ENCODE measurements at regions not wholly inside any gene's neighbourhood (a gene's known extent, or its start where the extent isn't known, plus 50 kb on each side); places are given as distances from the start of the nearest gene placed in this dataset.

DNA sequence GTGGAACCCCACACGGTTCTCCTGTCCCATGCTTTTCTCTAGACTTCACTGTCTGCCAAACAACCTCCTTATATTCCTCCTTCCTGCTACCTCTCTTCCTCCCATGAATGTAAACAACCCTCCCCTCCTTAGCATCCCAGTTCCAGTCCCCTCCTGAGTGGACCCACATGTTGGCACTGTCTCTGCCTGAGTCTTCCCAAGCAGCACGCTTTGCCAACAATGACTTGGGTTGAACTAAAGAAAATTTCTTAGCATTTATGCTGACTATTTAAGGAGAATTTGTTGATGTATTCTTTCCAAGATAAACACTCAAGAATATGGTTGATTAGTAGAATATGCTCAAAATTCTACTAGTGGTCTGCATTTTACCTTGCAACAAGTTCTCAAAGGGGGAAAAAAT, 338.0 kb downstream of the TNS1 start:
- BruUV-seq (replicated peaks): no TSS peak
- Histone ChIP-seq H3K4me3 (replicated peaks in 1 of 3; ENCODE audit: insufficient read depth in 1 of 3, low read depth in 2 of 3, low read length in 3 of 3) (no peak overlapping the region), H3K27me3 (ENCODE audit: control insufficient read depth in 1 of 2, insufficient read depth in 2 of 2, low read length in 2 of 2) (no peaks in the 10 kb centered on the region; a peak in 2 of 5 replicates), H3K4me1 (ENCODE audit: insufficient read depth, low read length) (no peaks in the 10 kb centered on the region), H2AFZ (ENCODE audit: low read length) (no peak overlapping the region), H3K4me2 (ENCODE audit: low read depth, low read length) (no peak overlapping the region), H3K9ac (ENCODE audit: insufficient read depth, low read depth, low read length) (no peak overlapping the region), H4K20me1 (ENCODE audit: insufficient read depth, low read length) (no peaks in the 10 kb centered on the region), H3K27ac (ENCODE audit: extremely low read length, insufficient read depth, low read length) (no peak overlapping the region), H3K36me3 (replicated peaks in 1 of 2; ENCODE audit: control insufficient read depth in 1 of 2, insufficient read depth in 2 of 2, low read length in 2 of 2) (no peaks in the 10 kb centered on the region), H3K79me2 (ENCODE audit: insufficient read depth, low read length) (no peaks in the 10 kb centered on the region), H3K9me3 (ENCODE audit: low read length) (no peaks in the 10 kb centered on the region)
- DNase-seq (ENCODE audit: low spot score): no peak
- TF ChIP-seq SP4 (CRISPR knock-in tag; IDR thresholded peaks at IDR 0.05): no peak
- no peak for TF ChIP-seq ZNF260 (CRISPR knock-in tag; IDR thresholded peaks at IDR 0.05; ENCODE audit: borderline replicate concordance, low read depth)
- no peak for TF ChIP-seq REPIN1 (CRISPR knock-in tag; IDR thresholded peaks at IDR 0.05; ENCODE audit: borderline replicate concordance, low read depth)
- TF ChIP-seq, protein P1, sequence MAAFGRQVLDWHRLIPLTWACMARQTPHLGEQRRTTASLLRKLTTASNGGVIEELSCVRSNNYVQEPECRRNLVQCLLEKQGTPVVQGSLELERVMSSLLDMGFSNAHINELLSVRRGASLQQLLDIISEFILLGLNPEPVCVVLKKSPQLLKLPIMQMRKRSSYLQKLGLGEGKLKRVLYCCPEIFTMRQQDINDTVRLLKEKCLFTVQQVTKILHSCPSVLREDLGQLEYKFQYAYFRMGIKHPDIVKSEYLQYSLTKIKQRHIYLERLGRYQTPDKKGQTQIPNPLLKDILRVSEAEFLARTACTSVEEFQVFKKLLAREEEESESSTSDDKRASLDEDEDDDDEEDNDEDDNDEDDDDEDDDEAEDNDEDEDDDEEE (CRISPR knock-in tag; IDR thresholded peaks at IDR 0.05): no peak
- TF ChIP-seq NFYC (CRISPR knock-in tag; IDR thresholded peaks at IDR 0.05): no peak
- no peak for TF ChIP-seq NPAS2 (CRISPR knock-in tag; IDR thresholded peaks at IDR 0.05; ENCODE audit: borderline replicate concordance)
- no peak for TF ChIP-seq SP2 (CRISPR knock-in tag; IDR thresholded peaks at IDR 0.05)
- no peak for TF ChIP-seq JARID2 (CRISPR knock-in tag; IDR thresholded peaks at IDR 0.05; ENCODE audit: insufficient replicate concordance)
- no peak for TF ChIP-seq YEATS2 (CRISPR knock-in tag; IDR thresholded peaks at IDR 0.05; ENCODE audit: borderline replicate concordance)
- TF ChIP-seq SNRNP70 (IDR thresholded peaks at IDR 0.05; ENCODE audit: low read depth, low read length): no peak
- no peak for TF ChIP-seq ZNF530 (CRISPR knock-in tag; IDR thresholded peaks at IDR 0.05; ENCODE audit: low read depth)
- TF ChIP-seq, protein P2, sequence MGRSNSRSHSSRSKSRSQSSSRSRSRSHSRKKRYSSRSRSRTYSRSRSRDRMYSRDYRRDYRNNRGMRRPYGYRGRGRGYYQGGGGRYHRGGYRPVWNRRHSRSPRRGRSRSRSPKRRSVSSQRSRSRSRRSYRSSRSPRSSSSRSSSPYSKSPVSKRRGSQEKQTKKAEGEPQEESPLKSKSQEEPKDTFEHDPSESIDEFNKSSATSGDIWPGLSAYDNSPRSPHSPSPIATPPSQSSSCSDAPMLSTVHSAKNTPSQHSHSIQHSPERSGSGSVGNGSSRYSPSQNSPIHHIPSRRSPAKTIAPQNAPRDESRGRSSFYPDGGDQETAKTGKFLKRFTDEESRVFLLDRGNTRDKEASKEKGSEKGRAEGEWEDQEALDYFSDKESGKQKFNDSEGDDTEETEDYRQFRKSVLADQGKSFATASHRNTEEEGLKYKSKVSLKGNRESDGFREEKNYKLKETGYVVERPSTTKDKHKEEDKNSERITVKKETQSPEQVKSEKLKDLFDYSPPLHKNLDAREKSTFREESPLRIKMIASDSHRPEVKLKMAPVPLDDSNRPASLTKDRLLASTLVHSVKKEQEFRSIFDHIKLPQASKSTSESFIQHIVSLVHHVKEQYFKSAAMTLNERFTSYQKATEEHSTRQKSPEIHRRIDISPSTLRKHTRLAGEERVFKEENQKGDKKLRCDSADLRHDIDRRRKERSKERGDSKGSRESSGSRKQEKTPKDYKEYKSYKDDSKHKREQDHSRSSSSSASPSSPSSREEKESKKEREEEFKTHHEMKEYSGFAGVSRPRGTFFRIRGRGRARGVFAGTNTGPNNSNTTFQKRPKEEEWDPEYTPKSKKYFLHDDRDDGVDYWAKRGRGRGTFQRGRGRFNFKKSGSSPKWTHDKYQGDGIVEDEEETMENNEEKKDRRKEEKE (IDR thresholded peaks at IDR 0.05): no peak
- TF ChIP-seq HMGA1 (CRISPR knock-in tag; conservative IDR thresholded peaks at IDR 0.05): no peak
- TF ChIP-seq, protein P3, sequence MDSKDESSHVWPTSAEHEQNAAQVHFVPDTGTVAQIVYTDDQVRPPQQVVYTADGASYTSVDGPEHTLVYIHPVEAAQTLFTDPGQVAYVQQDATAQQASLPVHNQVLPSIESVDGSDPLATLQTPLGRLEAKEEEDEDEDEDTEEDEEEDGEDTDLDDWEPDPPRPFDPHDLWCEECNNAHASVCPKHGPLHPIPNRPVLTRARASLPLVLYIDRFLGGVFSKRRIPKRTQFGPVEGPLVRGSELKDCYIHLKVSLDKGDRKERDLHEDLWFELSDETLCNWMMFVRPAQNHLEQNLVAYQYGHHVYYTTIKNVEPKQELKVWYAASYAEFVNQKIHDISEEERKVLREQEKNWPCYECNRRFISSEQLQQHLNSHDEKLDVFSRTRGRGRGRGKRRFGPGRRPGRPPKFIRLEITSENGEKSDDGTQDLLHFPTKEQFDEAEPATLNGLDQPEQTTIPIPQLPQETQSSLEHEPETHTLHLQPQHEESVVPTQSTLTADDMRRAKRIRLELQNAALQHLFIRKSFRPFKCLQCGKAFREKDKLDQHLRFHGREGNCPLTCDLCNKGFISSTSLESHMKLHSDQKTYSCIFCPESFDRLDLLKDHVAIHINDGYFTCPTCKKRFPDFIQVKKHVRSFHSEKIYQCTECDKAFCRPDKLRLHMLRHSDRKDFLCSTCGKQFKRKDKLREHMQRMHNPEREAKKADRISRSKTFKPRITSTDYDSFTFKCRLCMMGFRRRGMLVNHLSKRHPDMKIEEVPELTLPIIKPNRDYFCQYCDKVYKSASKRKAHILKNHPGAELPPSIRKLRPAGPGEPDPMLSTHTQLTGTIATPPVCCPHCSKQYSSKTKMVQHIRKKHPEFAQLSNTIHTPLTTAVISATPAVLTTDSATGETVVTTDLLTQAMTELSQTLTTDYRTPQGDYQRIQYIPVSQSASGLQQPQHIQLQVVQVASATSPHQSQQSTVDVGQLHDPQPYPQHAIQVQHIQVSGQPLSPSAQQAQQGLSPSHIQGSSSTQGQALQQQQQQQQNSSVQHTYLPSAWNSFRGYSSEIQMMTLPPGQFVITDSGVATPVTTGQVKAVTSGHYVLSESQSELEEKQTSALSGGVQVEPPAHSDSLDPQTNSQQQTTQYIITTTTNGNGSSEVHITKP (CRISPR knock-in tag; IDR thresholded peaks at IDR 0.05; ENCODE audit: low read depth): no peak
- ChIA-PET POLR2A (no interaction called here), CTCF (ENCODE audit: low intra/inter-chr PET ratio, low total read pairs) (no interaction called here)
- intact Hi-C loops (cut with micrococcal nuclease; ENCODE audit: unreplicated experiment) (no loop called here), in situ Hi-C loops (cut with HindIII; ENCODE audit: extremely low pct_ligation_motif_present, low pct_unique_long_range_greater_than_20kb) (no loop called here)
- 6% methylated on average over 2 of the region's 2 CpGs for WGBS (ENCODE audit: low lambda C conversion rate)
- no peak for ATAC-seq
- no peak for FAIRE-seq
